Fibroblast of skin of left quadriceps (primary cell): ENCODE measurements at regions not wholly inside any gene's neighbourhood (a gene's known extent, or its start where the extent isn't known, plus 50 kb on each side); places are given as distances from the start of the nearest gene placed in this dataset.

Experiments used
- DNase-seq, 2 experiments: peaks; one replicate each; pipeline ENCODE4 v3.0.0-alpha.2; 2013; ENCODE audit warnings: low read depth in 2 of 2

GRCh38 chr10:83657487-83657886 lies 481.8 kb upstream of the GHITM start:
- DNase-seq, result no peak

- DNase-seq, result no peak
Measured at GRCh38 chr10:83663918-83664317, 475.4 kb upstream of the GHITM start.

- DNase-seq, result no peak
Measured at GRCh38 chr10:83666762-83667161, 472.5 kb upstream of the GHITM start.

- no peak for DNase-seq
Measured at GRCh38 chr10:83667594-83667993, 471.7 kb upstream of the GHITM start.

- DNase-seq, result no peak
Measured at GRCh38 chr10:83673316-83673715, 466.0 kb upstream of the GHITM start.

- DNase-seq, result no peak
Measured at GRCh38 chr10:83677795-83678194, 461.5 kb upstream of the GHITM start.

- DNase-seq, result no peak
Measured at GRCh38 chr10:83678850-83679249, 460.5 kb upstream of the GHITM start.

GRCh38 chr10:83680470-83680891 lies 458.8 kb upstream of the GHITM start:
- DNase-seq, result no peak

- DNase-seq, result no peak
Measured at GRCh38 chr10:83682414-83682813, 456.9 kb upstream of the GHITM start.

- no peak for DNase-seq
Measured at GRCh38 chr10:83685458-83685857, 453.9 kb upstream of the GHITM start.

GRCh38 chr10:83691791-83692596 lies 447.3 kb upstream of the GHITM start:
- DNase-seq, result no peak

GRCh38 chr10:83698899-83699298 lies 440.4 kb upstream of the GHITM start:
- DNase-seq, result no peak

- no peak for DNase-seq
Measured at GRCh38 chr10:83701799-83702198, 437.5 kb upstream of the GHITM start.

GRCh38 chr10:83702731-83703130 lies 436.6 kb upstream of the GHITM start:
- DNase-seq, result no peak

GRCh38 chr10:83706120-83706519 lies 433.2 kb upstream of the GHITM start:
- DNase-seq, result no peak

GRCh38 chr10:83706952-83707582 lies 432.2 kb upstream of the GHITM start:
- no peak for DNase-seq

GRCh38 chr10:83713423-83713822 lies 425.9 kb upstream of the GHITM start:
- no peak for DNase-seq

- no peak for DNase-seq
Measured at GRCh38 chr10:83723080-83723479, 416.2 kb upstream of the GHITM start.

- DNase-seq, result no peak
Measured at GRCh38 chr10:83724471-83725241, 414.7 kb upstream of the GHITM start.

GRCh38 chr10:83725567-83725966 lies 413.7 kb upstream of the GHITM start:
- no peak for DNase-seq

- DNase-seq, result no peak
Measured at GRCh38 chr10:83734278-83734677, 405.0 kb upstream of the GHITM start.

- no peak for DNase-seq
Measured at GRCh38 chr10:83736008-83736407, 403.3 kb upstream of the GHITM start.

- no peak for DNase-seq
Measured at GRCh38 chr10:83750604-83751003, 388.7 kb upstream of the GHITM start.
